H7 (cell line): ENCODE measurements at regions not wholly inside any gene's neighbourhood (a gene's known extent, or its start where the extent isn't known, plus 50 kb on each side); places are given as distances from the start of the nearest gene placed in this dataset.
A peak's percentile ranks its signal among the peaks of the same experiment; 100 is the strongest.
"Not testable (repeated sequence)": the region's sequence is repeated elsewhere in the genome, so short reads cannot be mapped to it uniquely, and the experiment has no call there.

ENCODE experiments used
- DNase-seq: peaks from one replicate; pipeline ENCODE4 v3.0.0; 2012
- H3K27me3 ChIP-seq: 2 replicates; pipeline ENCODE4 v1.6.0; 2011; ENCODE audit warnings: mild to moderate bottlenecking, low read length; ENCODE audit not compliant: control insufficient read depth, insufficient read depth
- H3K36me3 ChIP-seq: replicated peaks from 2 replicates; pipeline ENCODE4 v1.5.1; 2011; ENCODE audit warnings: low read length; ENCODE audit not compliant: control insufficient read depth, insufficient read depth
- H3K4me3 ChIP-seq: 2 replicates; pipeline ENCODE4 v1.5.1; 2011; ENCODE audit warnings: low read depth, mild to moderate bottlenecking, control low read depth, low read length, moderate library complexity; ENCODE audit not compliant: insufficient read depth

- DNase-seq, result no peak
- Histone ChIP-seq H3K36me3 (no peaks in the 10 kb centered on the region), H3K27me3 (no peaks in the 10 kb centered on the region), H3K4me3 (no peak overlapping the region)
Measured at GRCh38 chr13:103517066-103517767, 451.0 kb upstream of the SLC10A2 start.

- peak; percentile 2 for DNase-seq
- no peak overlapping the region for H3K4me3 ChIP-seq
- no peaks in the 10 kb centered on the region for H3K27me3 ChIP-seq
Measured at GRCh38 chr13:103516015-103516795, 450.0 kb upstream of the SLC10A2 start.

GRCh38 chr13:103515410-103515809, 449.2 kb upstream of the SLC10A2 start:
- H3K4me3 ChIP-seq, result no peak overlapping the region
- H3K36me3 ChIP-seq, result no peaks in the 10 kb centered on the region
- H3K27me3 ChIP-seq, result no peaks in the 10 kb centered on the region
- DNase-seq, result no peak

More at GRCh38 chr13:103516015-103516795, 450.0 kb upstream of the SLC10A2 start:
- H3K36me3 ChIP-seq, result no peaks in the 10 kb centered on the region

- Histone ChIP-seq H3K4me3 (no peak overlapping the region), H3K36me3 (no peaks in the 10 kb centered on the region), H3K27me3 (no peaks in the 10 kb centered on the region)
- no peak for DNase-seq
Measured at GRCh38 chr13:103514619-103515018, 448.4 kb upstream of the SLC10A2 start.

- Histone ChIP-seq H3K36me3 (no peaks in the 10 kb centered on the region), H3K27me3 (no peaks in the 10 kb centered on the region), H3K4me3 (no peak overlapping the region)
- no peak for DNase-seq
Measured at GRCh38 chr13:103514188-103514587, 448.0 kb upstream of the SLC10A2 start.

GRCh38 chr13:103510007-103510535, 443.9 kb upstream of the SLC10A2 start:
- no peaks in the 10 kb centered on the region for H3K27me3 ChIP-seq
- H3K4me3 ChIP-seq, result no peak overlapping the region
- DNase-seq, result no peak
- H3K36me3 ChIP-seq, result no peaks in the 10 kb centered on the region

- no peaks in the 10 kb centered on the region for H3K36me3 ChIP-seq
- H3K4me3 ChIP-seq, result no peak overlapping the region
- DNase-seq, result no peak
- no peaks in the 10 kb centered on the region for H3K27me3 ChIP-seq
Measured at GRCh38 chr13:103497404-103497803, 431.2 kb upstream of the SLC10A2 start.

- no peak for DNase-seq
- Histone ChIP-seq H3K4me3 (no peak overlapping the region), H3K36me3 (no peaks in the 10 kb centered on the region), H3K27me3 (no peaks in the 10 kb centered on the region)
Measured at GRCh38 chr13:103487841-103488240, 421.6 kb upstream of the SLC10A2 start.

GRCh38 chr13:103473081-103473480, 406.9 kb upstream of the SLC10A2 start:
- Histone ChIP-seq H3K4me3 (no peak overlapping the region), H3K27me3 (no peaks in the 10 kb centered on the region), H3K36me3 (no peaks in the 10 kb centered on the region)
- no peak for DNase-seq

- Histone ChIP-seq H3K36me3 (no peaks in the 10 kb centered on the region), H3K27me3 (no peaks in the 10 kb centered on the region), H3K4me3 (no peak overlapping the region)
- no peak for DNase-seq
Measured at GRCh38 chr13:103471896-103472295, 405.7 kb upstream of the SLC10A2 start.

- no peak overlapping the region for H3K4me3 ChIP-seq
- no peak for DNase-seq
- H3K27me3 ChIP-seq, result no peaks in the 10 kb centered on the region
- H3K36me3 ChIP-seq, result no peaks in the 10 kb centered on the region
Measured at GRCh38 chr13:103469771-103470170, 403.6 kb upstream of the SLC10A2 start.

GRCh38 chr13:103466761-103467160, 400.5 kb upstream of the SLC10A2 start:
- Histone ChIP-seq H3K27me3 (no peaks in the 10 kb centered on the region), H3K4me3 (no peak overlapping the region), H3K36me3 (no peaks in the 10 kb centered on the region)
- no peak for DNase-seq

GRCh38 chr13:103460246-103460645, 394.0 kb upstream of the SLC10A2 start:
- not testable (repeated sequence) for H3K4me3 ChIP-seq, H3K27me3 ChIP-seq, H3K36me3 ChIP-seq, DNase-seq

- DNase-seq, H3K36me3 ChIP-seq, H3K4me3 ChIP-seq, H3K27me3 ChIP-seq: not testable (repeated sequence)
Measured at GRCh38 chr13:103457050-103457449, 390.8 kb upstream of the SLC10A2 start.

- no peaks in the 10 kb centered on the region for H3K27me3 ChIP-seq
- no peak overlapping the region for H3K4me3 ChIP-seq
- no peaks in the 10 kb centered on the region for H3K36me3 ChIP-seq
- DNase-seq, result no peak
Measured at GRCh38 chr13:103451656-103452055, 385.4 kb upstream of the SLC10A2 start.
